WTC11 (cell line): ENCODE measurements at regions not wholly inside any gene's neighbourhood (a gene's known extent, or its start where the extent isn't known, plus 50 kb on each side); places are given as distances from the start of the nearest gene placed in this dataset.

Experiments used
- ATAC-seq: fragments of 200-7000 bp; cut with Tn5 transposase; 2 replicates; pipeline ENCODE4 v1.10.0; 2021; ENCODE audit warnings: mild to moderate bottlenecking, moderate library complexity
- CTCF ChIA-PET: fragments of 300-600 bp; sonication (Branson Sonifier 250); formaldehyde crosslinking; loops from one replicate; lab custom pipeline; 2021; ENCODE audit warnings: antibody characterized with exemption; lab: Charles Lee
- POLR2A ChIA-PET: fragments of 350-600 bp; sonication (Branson Sonifier 250); formaldehyde crosslinking; loops from one replicate; lab custom pipeline; 2021; ENCODE audit warnings: antibody characterized with exemption; lab: Charles Lee
- DNase-seq: peaks from one replicate; pipeline ENCODE4 v3.0.0; 2021; ENCODE audit warnings: low spot score
- H3K27ac Mint-ChIP-seq: 2 replicates; pipeline ENCODE4 v1.8.0; 2021; ENCODE audit warnings: mixed read lengths
- H3K27me3 Mint-ChIP-seq: 2 replicates; pipeline ENCODE4 v1.8.0; 2021; ENCODE audit warnings: low read depth, mild to moderate bottlenecking, moderate library complexity, mixed read lengths
- H3K36me3 Mint-ChIP-seq: 2 replicates; pipeline ENCODE4 v1.8.0; 2021; ENCODE audit warnings: mixed read lengths
- H3K4me1 Mint-ChIP-seq: 2 replicates; pipeline ENCODE4 v1.8.0; 2022; ENCODE audit warnings: mixed read lengths
- H3K4me3 Mint-ChIP-seq: 2 replicates; pipeline ENCODE4 v1.8.0; 2021; ENCODE audit warnings: mild to moderate bottlenecking, moderate library complexity, mixed read lengths
- H3K9me3 Mint-ChIP-seq: 2 replicates; pipeline ENCODE4 v1.8.0; 2021; ENCODE audit warnings: mixed read lengths
- AR ChIP-seq: fragments of 250-450 bp; sonication (Bioruptor Pico); IDR thresholded peaks from 2 replicates; pipeline ENCODE4 v1.9.0; 2021; ENCODE audit warnings: mild to moderate bottlenecking
- ARID4B ChIP-seq: sonication (generic); formaldehyde crosslinking; IDR thresholded peaks from 2 replicates; pipeline ENCODE4 v1.8.0; 2023; ENCODE audit warnings: missing genetic modification reagents, mild to moderate bottlenecking, borderline replicate concordance
- ATF1 ChIP-seq: sonication (generic); formaldehyde crosslinking; IDR thresholded peaks from 2 replicates; pipeline ENCODE4 v1.8.1; 2023; ENCODE audit warnings: mild to moderate bottlenecking, moderate library complexity, missing genetic modification reagents
- ATF3 ChIP-seq: sonication (generic); formaldehyde crosslinking; conservative IDR thresholded peaks from 2 replicates; pipeline ENCODE4 v1.8.1; 2022; ENCODE audit warnings: mild to moderate bottlenecking, missing genetic modification reagents
- CREB1 ChIP-seq: sonication (generic); formaldehyde crosslinking; IDR thresholded peaks from 2 replicates; pipeline ENCODE4 v1.8.0; 2023; ENCODE audit warnings: mild to moderate bottlenecking, missing genetic modification reagents
- ELF4 ChIP-seq: sonication (generic); formaldehyde crosslinking; IDR thresholded peaks from 2 replicates; pipeline ENCODE4 v1.8.1; 2022; ENCODE audit warnings: low read depth, mild to moderate bottlenecking, moderate library complexity, missing genetic modification reagents
- GRHL2 ChIP-seq: fragments of 250-450 bp; sonication (Bioruptor Pico); IDR thresholded peaks from 2 replicates; pipeline ENCODE4 v1.8.0; 2022; ENCODE audit warnings: mild to moderate bottlenecking, moderate library complexity; ENCODE audit not compliant: insufficient replicate concordance, severe bottlenecking
- IRF2 ChIP-seq: sonication (generic); formaldehyde crosslinking; IDR thresholded peaks from 2 replicates; pipeline ENCODE4 v1.8.0; 2022; ENCODE audit warnings: low read depth, missing genetic modification reagents, borderline replicate concordance
- JUN ChIP-seq: sonication (generic); formaldehyde crosslinking; IDR thresholded peaks from 2 replicates; pipeline ENCODE4 v1.8.0; 2023; ENCODE audit warnings: mild to moderate bottlenecking, missing genetic modification reagents
- MXD4 ChIP-seq: fragments of 250-450 bp; sonication (Bioruptor Pico); IDR thresholded peaks from 2 replicates; pipeline ENCODE4 v1.8.0; 2021; ENCODE audit warnings: mild to moderate bottlenecking, moderate library complexity, borderline replicate concordance
- OVOL2 ChIP-seq: fragments of 250-450 bp; sonication (Bioruptor Pico); IDR thresholded peaks from 2 replicates; pipeline ENCODE4 v1.9.0; 2021; ENCODE audit warnings: mild to moderate bottlenecking, borderline replicate concordance
- PREB ChIP-seq: sonication (generic); formaldehyde crosslinking; IDR thresholded peaks from 2 replicates; pipeline ENCODE4 v1.8.1; 2022; ENCODE audit warnings: mild to moderate bottlenecking, missing genetic modification reagents, moderate library complexity, borderline replicate concordance
- TEAD1 ChIP-seq: sonication (generic); formaldehyde crosslinking; IDR thresholded peaks from 2 replicates; pipeline ENCODE4 v1.8.0; 2022; ENCODE audit warnings: mild to moderate bottlenecking, missing genetic modification reagents
- TP53 ChIP-seq: sonication (generic); formaldehyde crosslinking; IDR thresholded peaks from 2 replicates; pipeline ENCODE4 v1.8.1; 2023; ENCODE audit warnings: mild to moderate bottlenecking, missing genetic modification reagents
- ZNF263 ChIP-seq: sonication (generic); formaldehyde crosslinking; IDR thresholded peaks from 2 replicates; pipeline ENCODE4 v1.8.1; 2022; ENCODE audit warnings: low read depth, mild to moderate bottlenecking, moderate library complexity, missing genetic modification reagents
- ZNF425 ChIP-seq: fragments of 250-450 bp; sonication (Bioruptor Pico); conservative IDR thresholded peaks from 2 replicates; pipeline ENCODE4 v1.9.0; 2021; ENCODE audit warnings: mild to moderate bottlenecking
- ZNF532 ChIP-seq: fragments of 250-450 bp; sonication (Bioruptor Pico); IDR thresholded peaks from 2 replicates; pipeline ENCODE4 v1.9.0; 2021; ENCODE audit warnings: mild to moderate bottlenecking, borderline replicate concordance

GRCh38 chrX:49753691-49754090, 57.9 kb upstream of the PAGE1 start (continued):
- no peak for TF ChIP-seq ARID4B (CRISPR knock-in tag)
- TF ChIP-seq ATF3 (CRISPR knock-in tag): no peak
- no peak for TF ChIP-seq IRF2 (CRISPR knock-in tag)
- TF ChIP-seq AR (CRISPR knock-in tag): no peak
- TF ChIP-seq CREB1: no peak
- TF ChIP-seq GRHL2 (CRISPR knock-in tag): no peak
- TF ChIP-seq TP53 (CRISPR knock-in tag): no peak
- no peak for TF ChIP-seq ATF1
- no peak for TF ChIP-seq ZNF425 (CRISPR knock-in tag)
- TF ChIP-seq TEAD1: no peak
- TF ChIP-seq JUN: no peak
- TF ChIP-seq ZNF263: no peak
- TF ChIP-seq MXD4 (CRISPR knock-in tag): no peak
- no peak for TF ChIP-seq OVOL2 (CRISPR knock-in tag)
- TF ChIP-seq, all 79 proteins: peak for 0

GRCh38 chrX:49748211-49748956, 52.6 kb upstream of the PAGE1 start:
- DNase-seq (no peak), ATAC-seq (no peak)
- Mint-ChIP-seq H3K27ac (no peak overlapping the region), H3K27me3 (no peaks in the 10 kb centered on the region), H3K36me3 (no peaks in the 10 kb centered on the region), H3K4me3 (no peak overlapping the region), H3K9me3 (no peaks in the 10 kb centered on the region), H3K4me1 (peaks cover 6% of the 10 kb centered on the region; the same call in 1 of the 2 replicates)
- ChIA-PET POLR2A (no interaction called here), CTCF (no interaction called here)
- no peak for TF ChIP-seq ZNF532
- TF ChIP-seq ELF4 (CRISPR knock-in tag): no peak
- no peak for TF ChIP-seq TP53 (CRISPR knock-in tag)
- TF ChIP-seq PREB (CRISPR knock-in tag): no peak
